Ureter (tissue), 1 donor: ENCODE measurements at regions not wholly inside any gene's neighbourhood (a gene's known extent, or its start where the extent isn't known, plus 50 kb on each side); places are given as distances from the start of the nearest gene placed in this dataset.
"Not testable (repeated sequence)": the region's sequence is repeated elsewhere in the genome, so short reads cannot be mapped to it uniquely, and the experiment has no call there.

Experiments used
- DNase-seq: peaks from one replicate; pipeline ENCODE4 v3.0.0-alpha.2; 2020; ENCODE audit warnings: low spot score
- donor health status: DM: yes; HTN: yes; CAD: no.

DNA sequence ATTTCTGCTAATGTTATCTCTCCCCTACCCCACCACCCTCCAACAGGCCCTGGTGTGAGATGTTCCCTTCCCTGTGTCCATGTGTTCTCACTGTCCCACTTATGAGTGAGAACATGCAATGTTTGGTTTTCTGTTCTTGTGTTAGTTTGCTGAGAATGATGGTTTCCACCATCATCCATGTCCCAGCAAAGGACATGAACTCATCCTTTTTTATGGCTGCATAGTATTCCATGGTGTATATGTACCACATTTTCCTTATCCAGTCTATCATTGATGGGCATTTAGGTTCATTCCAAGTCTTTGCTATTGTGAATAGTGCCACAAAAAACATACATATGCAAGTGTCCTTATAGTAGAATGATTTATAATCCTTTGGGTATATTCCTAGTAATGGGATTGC is 104.5 kb downstream of the ZNF33B start:
- DNase-seq, result not testable (repeated sequence)

DNA sequence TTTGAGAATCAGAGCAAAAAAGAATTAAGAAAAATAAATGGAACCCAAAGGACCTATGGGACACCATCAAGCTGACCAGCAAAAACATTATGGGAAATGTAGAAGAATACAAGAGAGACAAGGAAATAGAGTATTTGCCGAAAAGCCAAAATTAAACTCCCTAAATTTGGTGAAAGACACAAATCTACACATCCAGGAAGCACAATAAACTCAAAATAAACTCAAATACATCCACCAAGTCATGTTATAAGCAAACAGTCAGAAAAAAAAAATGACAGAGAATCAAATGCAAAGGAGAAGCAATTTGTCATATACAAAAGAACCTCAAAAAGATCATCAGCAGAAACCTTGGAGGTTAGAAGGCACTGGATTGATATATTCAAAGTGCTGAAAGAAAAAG is 105.4 kb downstream of the ZNF33B start:
- no peak for DNase-seq

DNA sequence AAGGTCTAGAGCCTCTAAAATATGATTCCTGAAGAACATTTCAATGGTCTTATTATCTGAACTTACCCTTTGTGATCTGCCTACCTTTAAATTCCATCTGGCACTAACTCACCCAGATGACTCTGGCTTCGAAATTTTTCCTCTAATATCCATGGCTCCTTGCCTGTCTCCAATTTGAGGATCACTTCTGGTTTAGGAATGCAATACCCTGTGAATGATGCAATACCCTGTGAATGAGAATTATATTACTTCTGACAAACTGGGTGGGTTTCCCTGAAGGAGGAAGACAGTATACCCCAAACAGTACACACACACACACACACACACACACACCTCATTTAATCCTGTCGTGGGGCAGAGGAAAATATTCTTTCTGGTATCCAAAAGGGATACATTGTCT is 115.3 kb downstream of the ZNF33B start:
- no peak for DNase-seq

DNA sequence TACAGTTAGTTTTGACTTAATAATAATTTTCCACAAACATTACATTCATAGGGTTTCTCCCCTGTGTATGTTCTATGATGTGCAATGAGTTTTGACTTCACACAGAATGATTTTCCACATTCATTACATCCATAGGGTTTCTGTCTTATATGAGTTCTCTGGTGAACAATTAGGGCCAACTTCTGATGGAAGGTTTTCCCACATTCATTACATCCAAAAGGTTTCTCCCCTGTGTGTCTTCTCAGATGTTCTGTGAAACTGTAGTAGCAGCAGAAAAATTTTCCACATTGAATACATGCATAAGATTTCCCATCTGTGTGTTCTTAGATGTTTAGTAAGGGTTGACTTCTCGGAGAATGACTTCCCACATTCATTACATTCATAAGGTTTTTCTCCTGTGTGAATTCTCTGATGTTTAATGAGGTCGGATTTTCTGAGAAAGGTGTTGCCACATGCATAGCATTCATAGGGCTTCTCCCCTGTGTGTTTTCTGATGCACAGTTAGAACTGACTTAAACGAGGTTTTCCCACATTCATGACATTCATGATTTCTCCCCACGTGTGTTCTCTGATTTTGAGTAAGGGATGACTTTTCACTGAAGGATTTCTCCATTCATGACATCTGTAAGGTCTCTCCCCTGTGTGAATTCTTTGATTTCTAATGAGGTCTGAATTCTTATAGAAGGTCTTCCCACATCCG is 118.5 kb downstream of the ZNF33B start:
- DNase-seq, result no peak

DNA sequence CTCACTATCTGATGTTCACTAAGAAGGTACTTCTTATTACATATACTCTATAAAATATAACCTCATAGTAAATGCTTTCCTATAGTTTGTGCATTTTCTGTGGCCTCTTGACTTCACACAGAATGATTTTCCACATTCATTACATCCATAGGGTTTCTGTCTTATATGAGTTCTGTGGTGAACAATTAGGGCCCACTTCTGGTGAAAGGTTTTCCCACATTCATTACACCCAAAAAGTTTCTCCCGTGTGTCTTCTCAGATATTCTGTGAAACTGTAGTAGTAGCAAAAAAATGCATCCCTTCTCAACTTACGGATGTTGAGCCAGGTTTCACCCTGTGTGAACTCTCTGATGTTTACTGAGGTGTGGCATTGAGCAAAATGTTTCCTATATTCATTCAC is 119.3 kb downstream of the ZNF33B start:
- no peak for DNase-seq

DNA sequence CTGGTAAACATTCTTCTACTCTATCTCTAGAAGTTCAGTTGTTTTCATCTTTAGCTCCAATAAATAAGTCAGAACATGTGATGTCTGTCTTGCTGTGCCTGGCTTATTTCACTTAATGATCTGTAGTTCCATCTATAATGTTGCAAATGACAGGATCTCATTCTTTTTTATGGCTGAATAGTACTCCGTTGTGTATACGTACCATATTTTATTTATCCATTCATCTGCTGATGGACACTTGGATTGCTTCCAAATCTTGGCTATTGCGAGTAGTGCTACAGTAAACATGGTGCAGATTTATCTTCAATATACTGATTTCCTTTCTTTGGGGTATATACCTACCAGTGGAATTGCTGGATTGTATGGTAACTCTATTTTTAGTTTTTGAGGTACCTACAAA is 124.4 kb downstream of the ZNF33B start:
- no peak for DNase-seq

DNA sequence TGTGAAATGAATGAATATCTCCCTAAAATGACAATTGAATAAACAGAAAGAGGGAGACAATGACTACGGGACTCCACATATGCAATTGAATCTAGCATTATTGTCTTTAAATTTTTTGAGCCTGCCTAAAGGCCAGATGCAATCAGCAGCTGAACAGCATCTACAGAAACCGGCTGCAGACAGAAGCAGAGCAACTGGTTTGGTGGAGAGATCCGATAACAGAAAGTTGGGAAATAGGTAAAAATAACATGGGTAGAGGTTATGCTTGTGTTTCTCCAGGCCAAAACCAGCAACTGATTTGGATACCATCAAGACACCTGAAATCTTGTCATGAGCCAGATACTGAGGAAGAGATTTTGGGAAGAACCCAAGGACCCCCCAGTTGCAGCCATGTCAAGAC is 146.6 kb downstream of the ZNF33B start:
- no peak for DNase-seq

DNA sequence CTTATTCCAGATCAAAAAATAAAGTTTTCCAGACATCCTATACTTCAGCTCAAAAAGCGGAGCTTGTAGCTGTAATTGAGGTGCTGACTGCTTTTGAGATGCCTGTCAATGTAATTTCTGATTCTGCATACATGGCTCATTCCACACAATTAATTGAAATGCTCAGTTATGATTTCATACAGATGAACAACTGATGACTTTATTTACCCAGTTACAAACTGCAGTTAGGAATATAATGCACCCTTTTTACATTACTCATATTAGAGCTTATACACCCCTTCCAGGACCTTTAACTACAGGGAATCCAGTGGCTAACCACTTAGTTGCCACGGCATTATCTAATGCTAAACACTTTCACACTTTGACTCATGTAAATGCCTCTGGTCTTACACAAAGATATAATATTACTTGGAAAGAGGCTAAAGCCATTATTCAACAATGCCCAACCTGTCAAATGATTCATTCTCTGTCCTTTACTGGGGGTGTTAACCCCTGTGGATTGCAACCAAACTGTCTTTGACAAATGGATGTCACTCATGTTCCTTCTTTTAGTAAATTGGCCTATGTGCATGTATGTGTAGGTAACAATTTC is 147.3 kb downstream of the ZNF33B start:
- DNase-seq, result no peak

DNA sequence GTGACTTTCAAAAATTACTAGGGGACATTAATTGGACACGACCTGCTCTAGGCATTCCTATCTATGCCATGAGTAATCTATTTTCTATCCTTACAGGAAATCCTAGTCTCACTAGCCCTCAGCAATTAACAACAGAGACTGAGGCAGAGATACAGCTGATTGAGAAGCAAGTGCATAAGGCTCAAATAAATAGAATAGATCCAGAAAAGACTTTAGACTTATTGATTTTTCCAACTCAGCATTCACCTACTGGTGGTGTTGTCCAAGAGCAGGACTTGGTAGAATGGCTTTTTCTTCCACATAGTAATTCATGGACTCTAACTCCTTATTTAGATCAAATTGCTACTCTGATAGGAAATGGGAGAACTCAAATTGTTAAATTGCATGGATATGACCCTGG is 148.0 kb downstream of the ZNF33B start:
- no peak for DNase-seq

DNA sequence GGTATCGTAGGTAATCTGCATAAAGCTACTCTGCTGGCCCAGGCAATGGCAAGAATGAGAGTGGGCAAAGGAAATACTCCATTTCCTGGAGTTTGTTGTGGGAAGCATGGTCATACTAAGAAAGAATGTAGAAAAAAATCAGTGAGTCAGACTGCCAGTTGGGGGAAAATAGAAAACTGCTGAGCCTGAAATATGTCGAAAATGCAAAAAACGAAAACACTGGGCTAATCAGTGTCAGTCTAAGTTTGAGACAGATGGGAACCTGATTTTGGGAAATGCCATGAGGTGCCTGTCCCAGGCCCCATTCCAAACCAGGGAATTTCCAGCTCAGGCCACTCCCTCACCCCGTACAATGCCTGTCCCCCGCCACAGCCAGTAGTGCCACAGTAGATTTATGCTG is 150.0 kb downstream of the ZNF33B start:
- DNase-seq, result no peak

DNA sequence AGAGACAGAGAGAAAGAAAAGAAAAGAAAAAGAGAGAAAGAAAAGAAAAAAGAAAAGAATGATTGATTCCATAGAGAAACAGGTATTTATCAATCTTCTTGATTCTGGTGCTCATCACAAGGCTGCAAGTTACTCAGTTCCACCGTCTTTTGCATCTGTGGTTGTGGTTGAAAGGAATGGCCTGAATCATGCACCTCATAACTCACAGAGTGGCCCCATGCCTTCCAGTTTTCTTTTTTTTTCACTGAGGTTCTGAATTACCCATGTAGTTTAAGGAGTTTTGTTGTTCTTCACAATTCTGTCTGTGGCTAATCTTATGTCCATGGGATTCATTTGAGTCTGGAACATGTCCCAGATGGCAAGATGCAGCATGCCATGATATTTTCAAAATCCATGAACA is 156.0 kb downstream of the ZNF33B start:
- DNase-seq, result no peak

DNA sequence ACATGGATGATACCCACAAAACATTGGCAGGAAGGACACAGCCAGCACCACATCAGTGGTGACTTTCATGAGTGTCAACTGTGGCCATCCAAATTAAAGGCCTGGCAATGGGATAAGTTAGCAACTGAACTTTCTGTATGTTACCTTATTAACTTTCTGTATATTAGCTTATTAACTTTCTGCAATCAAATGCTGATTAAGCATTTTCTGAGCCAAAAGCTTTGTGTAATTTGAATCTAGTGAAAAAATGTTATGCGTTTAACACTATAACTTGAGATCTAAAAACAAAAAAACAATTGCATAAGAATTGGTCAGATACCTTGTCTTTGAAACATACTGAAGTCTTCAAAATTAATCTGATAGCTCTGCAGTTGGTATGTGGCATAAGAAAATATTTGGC is 159.3 kb downstream of the ZNF33B start:
- DNase-seq, result no peak

DNA sequence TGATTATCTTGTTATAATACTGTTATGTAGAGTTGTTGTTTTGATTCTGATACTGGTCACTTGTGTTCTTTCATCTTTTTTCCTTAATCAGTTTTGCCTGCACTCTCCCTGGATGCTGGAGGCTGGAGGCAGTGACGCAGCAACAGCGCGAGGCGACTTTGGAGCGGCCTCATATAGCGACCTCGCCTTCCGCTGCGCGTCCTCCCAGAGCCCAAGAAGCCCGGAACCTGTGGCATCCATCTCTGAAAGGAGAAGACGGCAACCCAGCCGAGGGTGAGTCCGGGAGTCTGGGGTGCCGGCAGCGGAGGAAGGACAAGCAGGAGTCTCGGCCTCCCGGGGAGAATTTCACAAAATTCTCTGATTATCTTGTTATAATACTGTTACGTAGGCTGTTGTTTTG is 161.2 kb downstream of the ZNF33B start:
- DNase-seq, result no peak

DNA sequence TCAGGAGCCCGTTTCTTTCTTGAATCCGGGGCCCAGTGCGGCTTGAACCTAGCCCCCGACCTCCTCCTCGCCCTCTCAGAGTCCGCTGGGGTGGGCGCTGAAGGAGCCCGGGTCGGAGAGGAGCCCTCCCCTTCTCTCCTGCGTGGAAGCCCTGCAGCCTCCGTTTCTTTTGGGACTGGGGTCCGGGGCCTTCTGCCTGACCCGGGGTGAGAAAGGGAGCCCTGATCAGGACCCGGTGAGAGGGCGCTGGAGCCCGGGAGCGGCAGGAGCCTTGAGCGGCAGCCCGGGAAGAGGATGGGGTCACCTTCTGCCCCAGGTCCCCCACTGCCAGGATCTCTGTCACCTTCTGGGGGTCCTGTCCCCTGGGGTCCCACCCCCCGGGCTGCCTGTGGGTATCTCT is 162.3 kb downstream of the ZNF33B start:
- no peak for DNase-seq

DNA sequence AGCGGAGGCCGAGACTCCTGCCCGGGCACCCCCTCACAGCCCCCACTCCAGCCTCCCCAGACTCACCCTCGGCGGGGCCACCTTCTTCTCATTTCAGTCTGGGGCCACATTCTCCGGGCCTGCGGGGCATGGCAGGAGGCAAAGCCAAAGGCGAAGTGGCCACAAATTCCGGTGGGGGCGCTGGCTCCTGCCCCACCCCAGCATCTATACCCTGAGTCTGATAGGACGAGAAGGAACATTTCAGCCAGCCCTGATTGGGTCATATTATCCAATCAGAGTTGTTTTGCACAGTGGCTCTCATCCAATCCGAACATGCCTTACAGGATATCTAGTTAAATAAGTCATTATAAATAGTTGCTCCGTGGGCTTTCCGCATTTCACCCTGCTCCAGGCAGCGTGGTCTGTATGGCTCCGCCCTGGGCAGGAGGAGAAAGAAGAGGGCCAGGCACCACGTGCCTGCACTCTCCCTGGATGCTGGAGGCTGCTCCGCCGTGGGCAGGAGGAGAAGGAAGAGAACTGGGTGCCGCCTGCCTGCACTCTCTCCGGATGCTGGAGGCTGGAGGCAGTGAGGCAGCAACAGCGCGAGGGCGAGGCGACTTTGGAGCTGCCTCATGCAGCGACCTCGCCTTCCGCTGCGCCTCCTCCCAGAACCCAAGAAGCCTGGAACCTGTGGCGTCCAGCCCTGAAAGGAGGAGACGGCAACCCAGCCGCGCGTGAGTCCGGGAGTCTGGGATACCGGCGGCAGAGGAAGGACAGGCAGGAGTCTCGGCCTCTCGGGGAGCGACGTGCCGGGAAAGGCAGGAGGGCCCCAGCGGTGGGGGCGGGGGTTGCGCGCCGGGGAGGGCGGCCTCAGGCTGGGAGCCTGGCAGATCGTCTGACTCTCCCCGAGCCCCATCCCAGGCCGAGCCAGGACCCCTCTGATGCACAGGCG is 162.9 kb downstream of the ZNF33B start:
- no peak for DNase-seq

DNA sequence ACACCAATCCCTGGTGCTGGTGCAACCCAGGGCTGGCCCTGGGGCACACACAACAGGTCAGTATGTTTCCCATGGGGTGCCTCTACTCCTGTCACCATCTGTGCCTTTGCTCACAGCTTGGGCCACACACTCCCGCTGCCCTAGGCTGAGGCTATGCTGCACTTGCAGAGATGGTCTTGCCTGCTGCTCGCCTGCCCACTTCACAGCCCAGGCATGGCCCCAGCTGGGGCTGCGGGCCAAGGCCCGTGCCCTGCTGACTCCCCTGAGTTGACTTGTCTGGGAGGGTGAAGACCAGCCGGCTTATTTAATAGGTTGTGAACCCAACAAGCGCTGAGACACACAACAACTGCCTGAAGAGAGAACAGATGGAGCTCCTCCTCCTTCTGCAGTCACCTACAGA is 184.1 kb downstream of the ZNF33B start:
- no peak for DNase-seq

DNA sequence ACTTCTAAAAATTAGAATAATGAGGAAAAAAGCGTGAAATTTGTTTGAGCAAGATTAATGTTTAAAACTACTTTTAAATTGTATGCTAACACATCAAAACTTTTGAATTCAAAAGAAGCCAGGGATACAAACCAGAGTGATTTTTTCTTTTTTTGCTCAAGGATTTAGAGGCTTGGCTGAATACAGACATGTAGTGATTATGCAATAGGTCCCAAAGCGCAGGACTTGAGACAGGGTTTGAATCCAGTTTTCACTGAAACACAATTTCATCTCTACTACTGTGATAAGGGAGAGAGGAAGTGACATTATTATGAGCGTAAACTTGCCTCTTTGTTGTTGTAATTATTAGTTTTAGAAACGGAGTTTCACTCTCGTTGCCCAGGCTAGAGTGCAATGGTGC is 207.3 kb downstream of the ZNF33B start:
- no peak for DNase-seq

DNA sequence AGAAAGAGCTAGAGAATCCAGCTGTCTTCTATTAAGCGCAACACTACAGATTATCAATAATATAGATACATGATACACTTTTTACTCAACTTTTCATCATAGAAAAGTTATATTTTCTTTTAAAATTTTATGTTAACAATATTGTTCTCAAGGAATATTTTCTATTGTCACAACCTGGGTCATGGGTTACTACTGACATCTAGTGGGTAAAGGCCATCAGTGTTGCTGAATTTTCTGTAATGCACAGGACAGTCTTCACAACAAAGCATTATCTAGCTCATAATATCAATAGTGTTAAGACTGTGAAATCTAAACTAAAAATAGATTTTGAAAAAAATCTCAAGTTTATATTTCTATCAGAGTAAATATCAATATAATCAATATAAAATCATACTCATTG is 209.8 kb downstream of the ZNF33B start:
- DNase-seq, result no peak

DNA sequence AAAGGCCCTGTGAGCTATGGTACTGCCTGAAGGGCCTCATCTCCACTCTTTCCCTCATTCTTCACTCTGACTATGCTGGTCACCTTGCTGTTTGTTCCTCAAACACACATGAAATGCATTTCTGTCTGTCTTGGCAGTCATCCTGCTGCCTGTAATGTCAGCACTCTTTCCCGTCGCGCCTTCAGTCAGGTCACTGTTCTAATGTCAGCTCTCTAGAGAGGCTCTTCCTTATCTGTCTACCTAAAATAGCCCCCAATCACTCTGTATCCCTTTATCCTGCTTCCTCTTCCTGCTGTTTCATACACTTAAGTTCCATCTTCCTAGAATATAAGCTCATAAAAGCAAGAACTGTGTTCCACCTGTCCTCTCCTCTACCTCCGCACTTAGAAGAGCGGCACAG is 215.5 kb downstream of the ZNF33B start:
- no peak for DNase-seq

DNA sequence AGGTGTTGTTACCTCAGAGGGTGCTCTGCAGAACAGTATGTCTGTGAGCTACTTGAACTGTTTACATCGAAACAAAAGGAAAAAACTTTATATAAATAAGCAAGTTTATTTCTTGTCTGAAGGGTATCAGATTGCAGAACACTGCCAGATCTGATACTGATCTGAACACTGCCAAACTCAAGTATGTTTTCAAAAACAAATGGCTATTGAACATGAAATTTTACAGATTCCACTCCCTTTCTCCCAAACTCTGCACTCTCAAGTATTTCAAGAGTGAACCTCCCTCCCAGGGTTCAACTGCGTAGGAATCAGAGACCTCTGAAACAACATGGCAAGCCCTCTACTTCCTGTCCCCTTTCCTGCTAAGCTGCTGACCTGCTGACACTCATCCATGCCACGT is 216.6 kb downstream of the ZNF33B start:
- DNase-seq, result no peak

DNA sequence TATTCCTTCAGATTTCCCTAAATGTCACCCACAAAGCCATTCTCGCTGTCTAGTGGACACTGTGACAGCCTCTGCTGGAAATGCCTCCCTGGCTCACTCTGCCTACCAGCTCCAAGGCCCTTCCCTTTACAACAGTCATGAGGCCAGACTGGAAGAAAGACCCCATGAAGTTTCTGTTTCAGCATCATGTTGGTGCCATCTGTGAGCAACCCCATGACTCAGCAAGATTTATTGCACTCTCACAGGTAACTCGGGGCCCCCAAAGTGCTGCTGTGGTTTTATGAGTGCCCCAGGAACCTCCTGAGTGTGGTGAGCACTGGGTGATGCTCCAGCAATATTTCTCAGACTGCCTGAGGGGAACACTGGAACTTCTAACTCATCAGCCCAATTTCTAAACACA is 218.6 kb downstream of the ZNF33B start:
- no peak for DNase-seq

DNA sequence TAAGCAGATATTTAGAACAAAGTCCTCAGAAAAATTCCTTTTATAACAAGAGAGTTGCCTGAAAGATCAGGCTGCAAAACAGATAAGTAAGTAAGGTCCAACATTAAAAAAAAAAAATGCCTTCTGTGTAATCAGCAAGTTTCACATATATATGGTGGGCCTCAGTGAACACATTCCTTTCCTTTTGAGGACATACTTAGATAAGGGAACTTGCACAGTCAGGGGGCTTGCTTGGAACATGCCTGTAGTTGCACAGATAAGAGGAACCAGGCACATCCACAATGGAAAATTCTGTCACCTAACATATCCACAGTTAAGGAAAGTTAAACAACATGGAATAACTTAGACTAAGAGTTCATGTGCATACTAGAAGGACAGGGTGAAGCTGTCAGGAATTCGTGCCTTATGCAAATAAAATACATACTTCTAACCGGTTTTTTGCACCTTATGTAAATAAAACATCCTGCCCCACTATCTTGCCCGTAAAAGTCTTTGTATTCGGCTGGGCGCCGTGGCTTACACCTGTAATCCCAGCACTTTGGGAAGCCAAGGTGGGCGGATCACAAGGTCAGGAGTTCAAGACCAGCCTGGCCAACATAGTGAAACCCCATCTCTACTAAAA is 257.3 kb downstream of the ZNF33B start:
- no peak for DNase-seq
